ENCODE measurements at regions not wholly inside any gene's neighbourhood (a gene's known extent, or its start where the extent isn't known, plus 50 kb on each side); places are given as distances from the start of the nearest gene placed in this dataset.
"Not testable (repeated sequence)": the region's sequence is repeated elsewhere in the genome, so short reads cannot be mapped to it uniquely, and the experiment has no call there.

- DNase-seq (ENCODE audit: low read depth in 2 of 2); H3K4me3 ChIP-seq (replicated peaks in 1 of 2; ENCODE audit: low read depth in 2 of 2, low read length in 2 of 2): not testable (repeated sequence)
These were observed 64.4 kb downstream of the TMEM200C start for GRCh38 chr18:5830902-5831301.

GRCh38 chr18:5828913-5829312 lies 66.4 kb downstream of the TMEM200C start:
- DNase-seq (ENCODE audit: low read depth in 2 of 2) = no peak
- no peak for TF ChIP-seq CTCF (IDR thresholded peaks at IDR 0.05; ENCODE audit: low read depth, low read length)
- H3K4me3 ChIP-seq (replicated peaks in 1 of 2; ENCODE audit: low read depth in 2 of 2, low read length in 2 of 2) = no peak overlapping the region

- H3K4me3 ChIP-seq (replicated peaks in 1 of 2; ENCODE audit: low read depth in 2 of 2, low read length in 2 of 2) = no peak overlapping the region
- no peak for DNase-seq (ENCODE audit: low read depth in 2 of 2)
- TF ChIP-seq CTCF (IDR thresholded peaks at IDR 0.05; ENCODE audit: low read depth, low read length) = no peak
These were observed 69.7 kb downstream of the TMEM200C start for GRCh38 chr18:5825663-5826062.

- DNase-seq (ENCODE audit: low read depth in 2 of 2) = no peak
- H3K4me3 ChIP-seq (replicated peaks in 1 of 2; ENCODE audit: low read depth in 2 of 2, low read length in 2 of 2) = no peak overlapping the region
- TF ChIP-seq CTCF (IDR thresholded peaks at IDR 0.05; ENCODE audit: low read depth, low read length) = no peak
These were observed 70.8 kb downstream of the TMEM200C start for GRCh38 chr18:5824370-5824984.

- DNase-seq (ENCODE audit: low read depth in 2 of 2) = no peak
- H3K4me3 ChIP-seq (replicated peaks in 1 of 2; ENCODE audit: low read depth in 2 of 2, low read length in 2 of 2) = no peak overlapping the region
- no peak for TF ChIP-seq CTCF (IDR thresholded peaks at IDR 0.05; ENCODE audit: low read depth, low read length)
These were observed 77.5 kb downstream of the TMEM200C start for GRCh38 chr18:5817816-5818215.

GRCh38 chr18:5806860-5807259 lies 88.5 kb downstream of the TMEM200C start:
- DNase-seq (ENCODE audit: low read depth in 2 of 2) = no peak
- no peak overlapping the region for H3K4me3 ChIP-seq (replicated peaks in 1 of 2; ENCODE audit: low read depth in 2 of 2, low read length in 2 of 2)
- no peak for TF ChIP-seq CTCF (IDR thresholded peaks at IDR 0.05; ENCODE audit: low read depth, low read length)

GRCh38 chr18:5787936-5788335 lies 107.4 kb downstream of the TMEM200C start:
- H3K4me3 ChIP-seq (replicated peaks in 1 of 2; ENCODE audit: low read depth in 2 of 2, low read length in 2 of 2) = no peak overlapping the region
- DNase-seq (ENCODE audit: low read depth in 2 of 2) = no peak
- TF ChIP-seq CTCF (IDR thresholded peaks at IDR 0.05; ENCODE audit: low read depth, low read length) = no peak

Data from cardiac fibroblast (primary cell).